ACC112 (cell line): ENCODE measurements at regions not wholly inside any gene's neighbourhood (a gene's known extent, or its start where the extent isn't known, plus 50 kb on each side); places are given as distances from the start of the nearest gene placed in this dataset.

Experiments
- H2AFZ ChIP-seq: fragments of 200-600 bp; sonication (generic); one replicate; pipeline ENCODE4 v1.6.0; 2017; ENCODE audit warnings: antibody characterized with exemption, low read length; ENCODE audit not compliant: unreplicated experiment
- H3K27ac ChIP-seq: fragments of 200-600 bp; sonication (generic); 2 replicates; pipeline ENCODE4 v1.5.1; 2014; ENCODE audit warnings: low read depth, mild to moderate bottlenecking, antibody characterized with exemption, low read length, moderate library complexity
- H3K27me3 ChIP-seq: fragments of 200-600 bp; sonication (generic); 2 replicates; pipeline ENCODE4 v1.6.1; 2014; ENCODE audit warnings: mild to moderate bottlenecking, antibody characterized with exemption, low read length, moderate library complexity, mixed read lengths; ENCODE audit not compliant: insufficient read depth
- H3K36me3 ChIP-seq: fragments of 200-600 bp; sonication (generic); 2 replicates; pipeline ENCODE4 v1.6.1; 2016; ENCODE audit warnings: mild to moderate bottlenecking, antibody characterized with exemption, low read length, moderate library complexity, mixed read lengths; ENCODE audit not compliant: insufficient read depth
- H3K4me1 ChIP-seq: fragments of 200-600 bp; sonication (generic); one replicate; pipeline ENCODE4 v1.6.1; 2016; ENCODE audit warnings: low read length, mixed read lengths; ENCODE audit not compliant: insufficient read depth, unreplicated experiment, control insufficient read depth
- H3K4me3 ChIP-seq: fragments of 200-600 bp; sonication (generic); 2 replicates; pipeline ENCODE4 v1.5.1; 2014; ENCODE audit warnings: mild to moderate bottlenecking, low read depth, low read length
- H3K79me2 ChIP-seq: fragments of 200-600 bp; sonication (generic); one replicate; pipeline ENCODE4 v1.6.0; 2016; ENCODE audit warnings: low read length; ENCODE audit not compliant: control insufficient read depth, unreplicated experiment, insufficient read depth

- no peak overlapping the region for H2AFZ ChIP-seq
Observed at GRCh38 chr17:68740555-68741447, 139.6 kb upstream of the FAM20A start.

DNA sequence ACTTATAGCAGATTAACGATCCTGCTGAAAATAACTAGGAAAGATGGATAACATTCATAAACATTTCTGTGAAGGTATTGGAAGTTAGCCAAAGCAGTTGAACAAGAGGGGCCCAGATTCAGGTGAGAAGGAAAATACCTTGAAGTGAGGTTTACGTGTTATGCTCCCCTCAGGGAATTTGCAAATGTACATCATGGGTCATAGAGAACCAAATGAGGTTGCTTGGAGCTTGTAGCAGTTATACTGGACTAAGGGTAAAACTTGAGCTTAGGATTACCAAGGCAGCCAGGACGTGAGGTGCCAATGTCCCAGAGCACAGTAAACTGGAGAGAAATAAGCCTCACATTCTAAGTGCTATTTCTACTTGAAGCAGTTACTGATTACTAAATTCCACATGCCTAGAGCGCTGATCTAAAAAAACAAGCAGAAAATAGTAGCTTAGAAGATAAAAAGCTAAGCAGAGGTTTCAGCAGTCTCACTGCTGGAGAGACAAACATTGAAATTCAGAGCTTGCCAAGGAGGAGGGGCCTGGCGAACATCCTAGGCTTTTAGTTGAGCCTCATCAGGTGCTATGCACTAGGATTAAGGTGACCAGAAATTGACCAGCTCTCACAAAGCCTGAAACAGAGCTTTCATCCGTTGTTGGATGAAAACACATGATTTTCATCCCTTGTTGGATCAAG, 136.7 kb upstream of the FAM20A start:
- Histone ChIP-seq H3K27ac (no peak overlapping the region), H2AFZ (no peak overlapping the region), H3K36me3 (no peaks in the 10 kb centered on the region), H3K4me1 (no peaks in the 10 kb centered on the region), H3K4me3 (no peak overlapping the region), H3K79me2 (no peaks in the 10 kb centered on the region), H3K27me3 (no peaks in the 10 kb centered on the region)

More at GRCh38 chr17:68740555-68741447, 139.6 kb upstream of the FAM20A start:
- Histone ChIP-seq H3K4me1 (no peaks in the 10 kb centered on the region), H3K4me3 (no peak overlapping the region), H3K79me2 (no peaks in the 10 kb centered on the region), H3K36me3 (no peaks in the 10 kb centered on the region), H3K27ac (no peak overlapping the region), H3K27me3 (no peaks in the 10 kb centered on the region)

GRCh38 chr17:68734931-68735330, 133.8 kb upstream of the FAM20A start:
- Histone ChIP-seq H3K79me2 (no peaks in the 10 kb centered on the region), H2AFZ (no peak overlapping the region), H3K27me3 (no peaks in the 10 kb centered on the region), H3K27ac (no peak overlapping the region), H3K4me3 (no peak overlapping the region), H3K4me1 (no peaks in the 10 kb centered on the region), H3K36me3 (no peaks in the 10 kb centered on the region)

DNA sequence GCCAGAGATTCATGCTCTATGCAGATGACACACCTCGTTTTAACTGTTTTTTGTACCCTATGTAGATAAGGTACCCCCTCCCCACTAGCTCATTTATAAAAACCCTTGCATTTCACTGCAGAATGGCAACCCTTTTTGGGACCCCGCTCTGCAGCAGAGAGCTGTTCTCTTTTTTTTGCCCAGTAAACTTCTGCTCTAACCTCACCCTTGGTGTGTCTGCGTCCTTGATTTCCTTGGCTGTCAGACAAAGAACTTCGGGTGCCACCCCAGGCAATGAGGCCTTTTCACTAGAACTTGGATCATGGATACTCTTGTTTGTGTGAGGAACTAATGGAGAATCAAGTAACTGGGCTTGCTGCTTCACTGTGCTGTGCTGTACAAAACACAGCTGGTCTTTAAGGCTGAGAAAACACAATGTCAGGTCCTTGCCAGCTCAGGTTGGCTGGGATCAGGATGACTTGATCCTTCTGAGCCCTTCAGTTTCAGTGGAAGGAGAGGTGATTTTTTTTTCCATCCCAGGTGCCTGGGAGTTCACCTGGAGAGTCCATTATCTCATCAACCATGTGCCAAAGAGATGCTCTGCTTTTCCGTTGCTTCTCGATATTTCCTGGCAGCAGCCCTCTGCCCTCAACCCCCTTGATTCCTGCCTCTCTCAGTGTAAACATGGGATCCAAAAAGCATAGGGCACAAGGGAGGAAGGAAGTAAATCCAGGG, 133.2 kb upstream of the FAM20A start:
- no peak overlapping the region for H3K4me3 ChIP-seq
- no peaks in the 10 kb centered on the region for H3K4me1 ChIP-seq
- no peak overlapping the region for H3K27ac ChIP-seq
- H2AFZ ChIP-seq, result no peak overlapping the region
- no peaks in the 10 kb centered on the region for H3K79me2 ChIP-seq
- H3K36me3 ChIP-seq, result no peaks in the 10 kb centered on the region
- H3K27me3 ChIP-seq, result no peaks in the 10 kb centered on the region

GRCh38 chr17:68733241-68734176, 132.3 kb upstream of the FAM20A start:
- H3K4me1 ChIP-seq, result no peaks in the 10 kb centered on the region

GRCh38 chr17:68732301-68732749, 131.2 kb upstream of the FAM20A start:
- Histone ChIP-seq H3K27ac (no peak overlapping the region), H3K36me3 (no peaks in the 10 kb centered on the region)

More at GRCh38 chr17:68733241-68734176, 132.3 kb upstream of the FAM20A start:
- no peak overlapping the region for H2AFZ ChIP-seq
- no peaks in the 10 kb centered on the region for H3K79me2 ChIP-seq
- H3K4me3 ChIP-seq, result no peak overlapping the region
- H3K36me3 ChIP-seq, result no peaks in the 10 kb centered on the region
- no peak overlapping the region for H3K27ac ChIP-seq
- H3K27me3 ChIP-seq, result no peaks in the 10 kb centered on the region

DNA sequence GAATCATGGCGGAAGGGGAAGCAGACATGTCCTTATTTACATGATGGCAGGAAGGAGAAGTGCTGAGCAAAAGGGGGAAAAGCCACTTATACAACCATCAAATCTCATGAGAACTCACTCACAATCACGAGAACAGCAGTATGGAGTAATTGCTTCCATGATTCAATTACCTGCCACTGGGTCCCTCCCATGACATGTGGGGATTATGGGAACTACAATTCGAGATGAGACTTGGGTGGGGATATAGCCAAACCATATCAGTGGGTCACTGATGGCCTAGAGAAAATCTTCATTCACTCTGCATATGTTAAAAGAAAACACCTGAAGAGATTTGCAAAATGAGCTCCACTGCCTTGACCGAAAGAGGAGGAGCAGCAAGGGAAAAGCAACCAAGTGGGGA, 130.3 kb upstream of the FAM20A start:
- no peak overlapping the region for H3K4me3 ChIP-seq
- no peaks in the 10 kb centered on the region for H3K4me1 ChIP-seq
- no peaks in the 10 kb centered on the region for H3K27me3 ChIP-seq
- H2AFZ ChIP-seq, result no peak overlapping the region
- no peak overlapping the region for H3K27ac ChIP-seq
- no peaks in the 10 kb centered on the region for H3K36me3 ChIP-seq
- no peaks in the 10 kb centered on the region for H3K79me2 ChIP-seq

More at GRCh38 chr17:68732301-68732749, 131.2 kb upstream of the FAM20A start:
- H2AFZ ChIP-seq, result no peak overlapping the region
- no peaks in the 10 kb centered on the region for H3K79me2 ChIP-seq
- H3K27me3 ChIP-seq, result no peaks in the 10 kb centered on the region
- H3K4me1 ChIP-seq, result no peaks in the 10 kb centered on the region
- no peak overlapping the region for H3K4me3 ChIP-seq

- no peak overlapping the region for H3K27ac ChIP-seq
- H2AFZ ChIP-seq, result no peak overlapping the region
- H3K4me1 ChIP-seq, result no peaks in the 10 kb centered on the region
- no peaks in the 10 kb centered on the region for H3K36me3 ChIP-seq
- H3K27me3 ChIP-seq, result no peaks in the 10 kb centered on the region
- no peaks in the 10 kb centered on the region for H3K79me2 ChIP-seq
- no peak overlapping the region for H3K4me3 ChIP-seq
Observed at GRCh38 chr17:68719431-68719830, 118.3 kb upstream of the FAM20A start.

DNA sequence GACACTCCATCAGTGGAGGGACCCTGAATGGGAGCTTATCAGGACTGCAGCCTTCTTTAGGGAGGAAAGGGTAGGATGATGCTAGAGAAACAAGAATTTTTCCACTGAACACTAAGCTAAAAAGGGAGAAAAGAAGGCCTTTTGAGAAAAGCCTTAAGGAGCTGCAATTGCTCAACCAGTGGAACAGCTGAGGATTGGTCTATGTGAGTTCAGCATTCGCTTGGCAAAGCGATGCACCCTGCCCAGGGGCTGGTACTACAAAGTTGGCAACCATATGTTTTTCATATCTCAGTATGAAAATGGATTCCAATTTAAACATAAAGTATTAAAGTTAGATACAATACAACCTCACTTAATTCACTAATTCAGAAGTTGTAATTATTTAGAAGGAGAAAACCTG, 117.8 kb upstream of the FAM20A start:
- H2AFZ ChIP-seq, result no peak overlapping the region
- no peaks in the 10 kb centered on the region for H3K4me1 ChIP-seq
- H3K79me2 ChIP-seq, result no peaks in the 10 kb centered on the region
- H3K36me3 ChIP-seq, result no peaks in the 10 kb centered on the region
- no peak overlapping the region for H3K27ac ChIP-seq
- no peak overlapping the region for H3K4me3 ChIP-seq
- no peaks in the 10 kb centered on the region for H3K27me3 ChIP-seq

DNA sequence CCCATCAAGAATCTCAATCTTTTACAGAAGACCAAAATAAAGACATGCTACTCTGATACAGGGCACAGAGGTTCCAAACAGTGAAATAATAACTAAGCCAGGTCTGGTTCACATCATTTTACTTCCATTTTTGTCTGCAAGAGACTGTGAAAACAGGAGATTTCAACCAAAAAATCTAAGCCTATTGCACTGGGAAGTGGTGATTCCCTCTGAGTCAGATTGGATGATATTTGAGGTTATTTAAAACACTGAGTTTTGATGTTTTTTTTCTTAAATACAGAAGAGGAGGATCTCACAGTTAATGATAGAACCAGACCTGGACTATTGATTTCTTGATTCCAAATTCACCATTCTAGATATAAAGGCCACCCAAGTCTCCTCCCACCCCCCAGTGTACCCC, 117.3 kb upstream of the FAM20A start:
- H2AFZ ChIP-seq, result no peak overlapping the region
- H3K27ac ChIP-seq, result no peak overlapping the region
- no peaks in the 10 kb centered on the region for H3K36me3 ChIP-seq
- no peaks in the 10 kb centered on the region for H3K79me2 ChIP-seq
- H3K4me3 ChIP-seq, result no peak overlapping the region
- H3K4me1 ChIP-seq, result no peaks in the 10 kb centered on the region
- H3K27me3 ChIP-seq, result no peaks in the 10 kb centered on the region
